ENCODE measurements at regions not wholly inside any gene's neighbourhood (a gene's known extent, or its start where the extent isn't known, plus 50 kb on each side); places are given as distances from the start of the nearest gene placed in this dataset.

DNA sequence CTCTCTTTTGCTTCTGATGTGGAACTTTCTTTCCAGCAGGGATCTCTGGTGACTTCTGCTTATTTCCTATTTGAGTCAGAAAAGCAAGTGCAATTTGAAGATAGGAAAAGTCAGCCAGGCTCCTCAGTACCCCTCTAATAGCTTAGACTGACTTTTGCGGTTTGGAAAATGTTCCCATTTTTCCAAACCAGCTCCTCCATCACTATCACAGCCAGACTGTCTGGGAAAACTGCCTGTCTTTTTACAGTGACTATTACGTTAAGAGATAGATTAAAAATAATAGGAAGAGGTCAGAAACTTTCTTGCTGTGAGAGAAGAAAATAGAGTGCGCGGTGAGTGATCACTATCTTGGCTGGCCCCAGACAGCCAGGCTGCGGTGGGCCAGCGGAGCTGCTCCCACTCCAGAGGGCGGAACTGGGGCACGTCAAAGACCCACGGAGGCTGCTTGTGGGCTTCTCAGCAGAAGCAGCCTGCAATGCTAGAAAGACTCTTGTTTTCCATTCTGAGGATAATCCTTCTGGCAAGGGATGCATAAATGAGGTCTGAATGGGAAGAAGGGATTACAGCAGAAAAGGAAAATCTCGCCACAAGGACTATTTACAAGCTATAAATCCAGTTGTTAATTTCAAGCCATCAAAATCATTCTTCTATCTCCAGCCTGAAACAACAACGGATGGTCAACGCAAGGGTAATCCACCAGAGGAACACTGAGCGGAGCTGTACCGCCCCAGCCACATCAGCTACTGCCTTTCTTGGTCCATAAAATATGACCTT lies 151.0 kb upstream of the MSX2 start:
- Histone ChIP-seq H2AK5ac (ENCODE audit: low read depth, low read length) (no peak overlapping the region), H3K9me3 (ENCODE audit: insufficient read depth in 2 of 2, low read depth in 1 of 2, low read length in 1 of 2) (no peaks in the 10 kb centered on the region), H3K56ac (replicated peaks; ENCODE audit: insufficient read length, low read depth, low read length) (no peak overlapping the region), H2BK120ac (replicated peaks; ENCODE audit: low read depth, low read length) (no peak overlapping the region), H3K4me1 (replicated peaks in 1 of 4; ENCODE audit: control insufficient read depth in 3 of 4, insufficient read depth in 4 of 4, low read length in 3 of 4) (no peaks in the 10 kb centered on the region; a peak in 1 of 7 replicates), H3K23ac (ENCODE audit: insufficient read length) (no peak overlapping the region), H3K36me3 (ENCODE audit: control insufficient read depth in 2 of 4, insufficient read depth in 4 of 4, low read length in 3 of 4) (no peaks in the 10 kb centered on the region), H3K14ac (ENCODE audit: insufficient read length) (no peak overlapping the region), H3K79me2 (ENCODE audit: control insufficient read depth in 1 of 2, insufficient read depth in 2 of 2, low read length in 2 of 2) (no peaks in the 10 kb centered on the region), H2BK20ac (ENCODE audit: low read length) (no peak overlapping the region), H4K5ac (ENCODE audit: insufficient read length, low read depth, low read length) (no peak overlapping the region), H3K23me2 (ENCODE audit: low read depth, low read length) (no peaks in the 10 kb centered on the region), H3K9ac (replicated peaks in 1 of 4; ENCODE audit: extremely low read depth in 1 of 4, low read depth in 3 of 4, low read length in 3 of 4) (no peak overlapping the region), H3K27ac (ENCODE audit: low read depth, low read length) (no peak overlapping the region), H2AFZ (ENCODE audit: low read length) (no peak overlapping the region), H3K27me3 (replicated peaks in 1 of 4; ENCODE audit: control insufficient read depth in 3 of 4, extremely low read depth in 1 of 4, insufficient read depth in 3 of 4, low read length in 3 of 4) (no peaks in the 10 kb centered on the region), H4K20me1 (replicated peaks in 1 of 2; ENCODE audit: control insufficient read depth in 1 of 2, insufficient read depth in 2 of 2, low read length in 2 of 2) (no peaks in the 10 kb centered on the region), H2BK12ac (ENCODE audit: low read depth, low read length) (no peak overlapping the region), H3K18ac (ENCODE audit: extremely low read depth, low read length) (peak overlapping the region; percentile 6; the same call in 1 of the 2 replicates), H3K79me1 (ENCODE audit: low read depth, low read length) (no peaks in the 10 kb centered on the region), H2BK5ac (ENCODE audit: low read depth, low read length) (no peak overlapping the region), H3K4me2 (ENCODE audit: insufficient read depth in 1 of 2, low read depth in 2 of 2, low read length in 2 of 2) (no peak overlapping the region), H4K8ac (ENCODE audit: extremely low read depth, insufficient read depth, low read length) (no peak overlapping the region; the same call in 1 of the 2 replicates), H4K91ac (replicated peaks; ENCODE audit: insufficient read length, low read length) (no peak overlapping the region), H2BK15ac (ENCODE audit: low read length) (no peak overlapping the region), H3K4ac (replicated peaks; ENCODE audit: insufficient read length, low read depth, low read length) (no peak overlapping the region), H3K4me3 (ENCODE audit: extremely low read depth in 1 of 4, insufficient read depth in 2 of 4, low read depth in 3 of 4, low read length in 4 of 4) (no peak overlapping the region)
- POLR2A ChIA-PET (ENCODE audit: partially characterized antibody) = interaction anchor here (0.6 kb wide), 1 partner anchor 94 kb away, joined by 3 read pairs; no protein-coding TSS in a partner anchor
- 81% methylated on average over 14 of the region's 14 CpGs; no CpG with 5 or more reads in 1 of the 2 experiments for whole genome bisulfite sequencing, 2 experiments (ENCODE audit: extremely low coverage in 1 of 2, insufficient coverage in 1 of 2, insufficient read length in 1 of 2, insufficient replicate concordance in 2 of 2, low coverage in 1 of 2, low lambda C conversion rate in 2 of 2, missing lambda C conversion rate in 1 of 2)
- CTCF ChIA-PET (ENCODE audit: partially characterized antibody) = interaction anchor here (1.1 to 4.2 kb wide), 7 partner anchors 8 to 160 kb away, joined by 3 to 16 read pairs (median 4); no protein-coding TSS in a partner anchor
- no peak for DNase-seq (ENCODE audit: low read depth in 1 of 2, low spot score in 2 of 2)
- FAIRE-seq = no peak
- TF ChIP-seq SIN3A (conservative IDR thresholded peaks at IDR 0.05 in 1 of 2, IDR thresholded peaks at IDR 0.05 in 1 of 2; ENCODE audit: low read depth in 1 of 2, low read length in 2 of 2) = no peak
- TF ChIP-seq SIRT6 (IDR thresholded peaks at IDR 0.05; ENCODE audit: low read length) = no peak
- TF ChIP-seq TAF7 (optimal IDR thresholded peaks at IDR 0.05; ENCODE audit: borderline replicate concordance, low read depth, low read length) = no peak
- no peak for TF ChIP-seq GTF2F1 (IDR thresholded peaks at IDR 0.05; ENCODE audit: borderline replicate concordance, low read depth, low read length)
- no peak for TF ChIP-seq HDAC6 (IDR thresholded peaks at IDR 0.05; ENCODE audit: low read depth, low read length)
- no peak for TF ChIP-seq JUN (IDR thresholded peaks at IDR 0.05; ENCODE audit: low read depth, low read length)
- TF ChIP-seq SP2 (IDR thresholded peaks at IDR 0.05; ENCODE audit: low read length) = no peak
